NCI-H1105 treated with DMSO at 0.1 percent for 48 hours (cell line): ENCODE measurements at regions not wholly inside any gene's neighbourhood (a gene's known extent, or its start where the extent isn't known, plus 50 kb on each side); places are given as distances from the start of the nearest gene placed in this dataset.
"Not testable (repeated sequence)": the region's sequence is repeated elsewhere in the genome, so short reads cannot be mapped to it uniquely, and the experiment has no call there.

Experiments
- DNase-seq: peaks from one replicate; lab custom pipeline; 2025; lab: John Stamatoyannopoulos, UW

- no peak for DNase-seq
These were observed 637.2 kb upstream of the CPEB2 start for GRCh38 chr4:14364953-14365536.

- no peak for DNase-seq
These were observed 633.9 kb upstream of the CPEB2 start for GRCh38 chr4:14368391-14368790.

- DNase-seq, result no peak
These were observed 631.1 kb upstream of the CPEB2 start for GRCh38 chr4:14371131-14371530.

GRCh38 chr4:14375816-14376215 is 626.5 kb upstream of the CPEB2 start:
- DNase-seq, result no peak

GRCh38 chr4:14379183-14379582 is 623.1 kb upstream of the CPEB2 start:
- no peak for DNase-seq

- DNase-seq, result no peak
These were observed 618.6 kb upstream of the CPEB2 start for GRCh38 chr4:14383652-14384051.

GRCh38 chr4:14384824-14385223 is 617.5 kb upstream of the CPEB2 start:
- DNase-seq, result no peak

- DNase-seq, result no peak
These were observed 616.1 kb upstream of the CPEB2 start for GRCh38 chr4:14386196-14386595.

- DNase-seq, result no peak
These were observed 614.6 kb upstream of the CPEB2 start for GRCh38 chr4:14387647-14388046.

- no peak for DNase-seq
These were observed 609.9 kb upstream of the CPEB2 start for GRCh38 chr4:14392378-14392777.

GRCh38 chr4:14396183-14396582 is 606.1 kb upstream of the CPEB2 start:
- no peak for DNase-seq

GRCh38 chr4:14399848-14400247 is 602.4 kb upstream of the CPEB2 start:
- no peak for DNase-seq

GRCh38 chr4:14400307-14400706 is 602.0 kb upstream of the CPEB2 start:
- no peak for DNase-seq

- no peak for DNase-seq
These were observed 599.1 kb upstream of the CPEB2 start for GRCh38 chr4:14403132-14403531.

GRCh38 chr4:14404730-14405129 is 597.6 kb upstream of the CPEB2 start:
- no peak for DNase-seq

GRCh38 chr4:14410516-14410915 is 591.8 kb upstream of the CPEB2 start:
- DNase-seq, result no peak

- DNase-seq, result no peak
These were observed 587.1 kb upstream of the CPEB2 start for GRCh38 chr4:14415146-14415545.

GRCh38 chr4:14419516-14419915 is 582.8 kb upstream of the CPEB2 start:
- DNase-seq, result no peak

GRCh38 chr4:14426297-14426696 is 576.0 kb upstream of the CPEB2 start:
- not testable (repeated sequence) for DNase-seq

GRCh38 chr4:14428125-14428524 is 574.2 kb upstream of the CPEB2 start:
- no peak for DNase-seq

- DNase-seq, result no peak
These were observed 570.8 kb upstream of the CPEB2 start for GRCh38 chr4:14431155-14432134.

- DNase-seq, result no peak
These were observed 567.8 kb upstream of the CPEB2 start for GRCh38 chr4:14434483-14434882.

- DNase-seq, result no peak
These were observed 567.4 kb upstream of the CPEB2 start for GRCh38 chr4:14434916-14435315.
